ENCODE measurements at regions not wholly inside any gene's neighbourhood (a gene's known extent, or its start where the extent isn't known, plus 50 kb on each side); places are given as distances from the start of the nearest gene placed in this dataset.

GRCh38 chr2:217219164-217219520 is 359.3 kb upstream of the TNP1 start:
- TF ChIP-seq ZNF33B (CRISPR knock-in tag; IDR thresholded peaks at IDR 0.05) (no peak), ZNF17 (CRISPR knock-in tag; IDR thresholded peaks at IDR 0.05) (no peak)
